Caco-2 (cell line): ENCODE measurements at regions not wholly inside any gene's neighbourhood (a gene's known extent, or its start where the extent isn't known, plus 50 kb on each side); places are given as distances from the start of the nearest gene placed in this dataset.

ENCODE experiments used
- BruUV-seq: library from RNA; stranded (reverse); fragments of 400-500 nt; replicated peaks from 2 replicates; lab custom pipeline; 2021; lab: Mats Ljungman, UMichigan
- CTCF ChIA-PET: fragments of 300-600 bp; sonication (Branson Sonifier 250); formaldehyde crosslinking; loops from one replicate; lab custom pipeline; 2022; ENCODE audit warnings: antibody characterized with exemption; lab: Charles Lee
- POLR2A ChIA-PET: fragments of 300-600 bp; sonication (Branson Sonifier 250); formaldehyde crosslinking; loops from one replicate; lab custom pipeline; 2022; ENCODE audit warnings: antibody characterized with exemption; lab: Charles Lee
- DNase-seq, 2 experiments: peaks; one replicate each; pipeline versions ENCODE4 v3.0.0 to v3.0.0-alpha.2; 2020 to 2022
- H3K27me3 ChIP-seq: replicated peaks from 2 replicates; pipeline ENCODE4 v1.6.0; 2011; ENCODE audit warnings: low read length; ENCODE audit not compliant: control insufficient read depth, insufficient read depth
- H3K36me3 ChIP-seq: 2 replicates; pipeline ENCODE4 v1.5.1; 2011; ENCODE audit warnings: low read length; ENCODE audit not compliant: control insufficient read depth, insufficient read depth
- H3K4me1 ChIP-seq: fragments of 250-450 bp; sonication (Bioruptor Pico); 2 replicates; pipeline ENCODE4 v1.5.1; 2020; ENCODE audit warnings: mild to moderate bottlenecking
- H3K4me3 ChIP-seq: 2 replicates; pipeline ENCODE4 v1.5.1; 2011; ENCODE audit warnings: low read depth, mild to moderate bottlenecking, control low read depth, low read length
- H3K9me3 ChIP-seq: fragments of 250-450 bp; sonication (Bioruptor Pico); 2 replicates; pipeline ENCODE4 v1.5.1; 2020; ENCODE audit warnings: mild to moderate bottlenecking, moderate library complexity
- H3K27ac Mint-ChIP-seq: one replicate; pipeline ENCODE4 v1.8.0; 2022; ENCODE audit warnings: mixed read lengths; ENCODE audit not compliant: unreplicated experiment
- H3K27me3 Mint-ChIP-seq: one replicate; pipeline ENCODE4 v1.8.0; 2022; ENCODE audit warnings: mixed read lengths; ENCODE audit not compliant: insufficient read depth, unreplicated experiment
- H3K36me3 Mint-ChIP-seq: one replicate; pipeline ENCODE4 v1.8.0; 2022; ENCODE audit warnings: mild to moderate bottlenecking, mixed read lengths; ENCODE audit not compliant: insufficient read depth, unreplicated experiment
- H3K4me1 Mint-ChIP-seq: one replicate; pipeline ENCODE4 v1.8.0; 2022; ENCODE audit warnings: low read depth, mixed read lengths; ENCODE audit not compliant: unreplicated experiment
- H3K4me3 Mint-ChIP-seq: one replicate; pipeline ENCODE4 v1.8.0; 2022; ENCODE audit warnings: mild to moderate bottlenecking, moderate library complexity, mixed read lengths; ENCODE audit not compliant: unreplicated experiment
- H3K9me3 Mint-ChIP-seq: one replicate; pipeline ENCODE4 v1.8.0; 2022; ENCODE audit warnings: mixed read lengths; ENCODE audit not compliant: unreplicated experiment
- intact Hi-C: fragments of 100-400 bp; cut with micrococcal nuclease; formaldehyde crosslinking; loops from one replicate; pipeline ENCODE4 v1.10.0; 2022; ENCODE audit not compliant: unreplicated experiment
- TF ChIP-seq, protein P1 (sequence below), 2 experiments: fragments of 200-600 bp in 1 of 2; IDR thresholded peaks; 1 replicate in 1 of 2; 2 replicates in 1 of 2; pipeline versions ENCODE4 v1.5.1 to v1.8.0; 2011 to 2022; ENCODE audit warnings: antibody characterized with exemption in 1 of 2, control low read depth in 1 of 2, inconsistent platforms in 1 of 2, low read depth in 1 of 2, low read length in 1 of 2, mild to moderate bottlenecking in 1 of 2, moderate library complexity in 1 of 2; ENCODE audit not compliant: insufficient read depth in 1 of 2, severe bottlenecking in 1 of 2, unreplicated experiment in 1 of 2

DNA sequence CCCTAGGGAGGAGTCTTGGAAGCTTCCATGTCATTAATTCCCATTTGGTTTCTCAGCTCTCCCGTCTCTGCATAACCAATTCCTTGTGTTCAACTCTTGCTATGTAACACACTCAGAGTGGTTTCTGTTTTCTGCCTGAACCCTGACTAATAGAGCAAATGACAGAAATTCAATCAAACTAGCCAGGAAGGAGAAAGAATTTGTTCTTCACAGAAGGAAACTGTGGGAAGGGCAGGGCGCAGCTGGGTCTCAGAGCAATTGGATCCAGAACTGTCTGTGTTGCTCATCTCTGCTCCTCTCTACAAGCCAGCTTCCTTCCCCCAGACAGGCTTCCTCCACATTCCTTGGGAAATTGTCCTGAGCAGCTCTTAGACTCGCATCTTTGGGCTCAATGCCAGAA is 269.8 kb downstream of the TNS1 start:
- intact Hi-C loops, result no loop called here
- Mint-ChIP-seq H3K36me3 (no peaks in the 10 kb centered on the region), H3K27me3 (peaks cover 21% of the 10 kb centered on the region), H3K9me3 (no peaks in the 10 kb centered on the region), H3K4me3 (no peak overlapping the region), H3K27ac (no peak overlapping the region), H3K4me1 (no peaks in the 10 kb centered on the region)
- Histone ChIP-seq H3K36me3 (no peaks in the 10 kb centered on the region), H3K27me3 (peaks cover 3% of the 10 kb centered on the region), H3K4me1 (no peaks in the 10 kb centered on the region), H3K9me3 (no peaks in the 10 kb centered on the region; the same call in 1 of the 2 replicates), H3K4me3 (no peak overlapping the region)
- CTCF ChIA-PET, result no interaction called here
- POLR2A ChIA-PET, result no interaction called here
- TF ChIP-seq, protein P1, sequence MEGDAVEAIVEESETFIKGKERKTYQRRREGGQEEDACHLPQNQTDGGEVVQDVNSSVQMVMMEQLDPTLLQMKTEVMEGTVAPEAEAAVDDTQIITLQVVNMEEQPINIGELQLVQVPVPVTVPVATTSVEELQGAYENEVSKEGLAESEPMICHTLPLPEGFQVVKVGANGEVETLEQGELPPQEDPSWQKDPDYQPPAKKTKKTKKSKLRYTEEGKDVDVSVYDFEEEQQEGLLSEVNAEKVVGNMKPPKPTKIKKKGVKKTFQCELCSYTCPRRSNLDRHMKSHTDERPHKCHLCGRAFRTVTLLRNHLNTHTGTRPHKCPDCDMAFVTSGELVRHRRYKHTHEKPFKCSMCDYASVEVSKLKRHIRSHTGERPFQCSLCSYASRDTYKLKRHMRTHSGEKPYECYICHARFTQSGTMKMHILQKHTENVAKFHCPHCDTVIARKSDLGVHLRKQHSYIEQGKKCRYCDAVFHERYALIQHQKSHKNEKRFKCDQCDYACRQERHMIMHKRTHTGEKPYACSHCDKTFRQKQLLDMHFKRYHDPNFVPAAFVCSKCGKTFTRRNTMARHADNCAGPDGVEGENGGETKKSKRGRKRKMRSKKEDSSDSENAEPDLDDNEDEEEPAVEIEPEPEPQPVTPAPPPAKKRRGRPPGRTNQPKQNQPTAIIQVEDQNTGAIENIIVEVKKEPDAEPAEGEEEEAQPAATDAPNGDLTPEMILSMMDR (IDR thresholded peaks at IDR 0.05; ENCODE audit: insufficient read depth in 1 of 2, low read depth in 1 of 2, low read length in 1 of 2, severe bottlenecking in 1 of 2, unreplicated experiment in 1 of 2), result no peak
- BruUV-seq, result no TSS peak
- no peak for DNase-seq

DNA sequence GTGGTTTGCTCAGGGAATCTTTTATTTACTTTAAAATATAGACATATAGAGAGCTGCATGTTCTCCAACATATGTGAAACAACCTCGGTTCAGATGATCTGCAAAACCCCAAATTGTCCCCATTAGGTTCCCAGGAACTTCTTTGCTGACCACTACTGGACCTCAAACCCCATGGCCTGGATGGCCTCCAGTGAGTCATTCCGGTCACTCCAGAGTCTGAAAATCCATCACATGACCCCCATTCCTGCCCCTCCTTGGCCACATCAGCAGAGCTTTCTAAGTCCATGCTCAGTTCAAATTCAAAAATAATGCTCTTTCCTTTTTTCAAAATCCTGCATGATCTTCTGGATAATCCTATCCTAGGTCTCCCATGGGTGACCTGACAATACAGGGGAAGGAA is 271.0 kb downstream of the TNS1 start:
- Histone ChIP-seq H3K4me3 (no peak overlapping the region), H3K36me3 (no peaks in the 10 kb centered on the region), H3K9me3 (no peaks in the 10 kb centered on the region; the same call in 1 of the 2 replicates), H3K27me3 (peaks cover 3% of the 10 kb centered on the region), H3K4me1 (no peaks in the 10 kb centered on the region)
- intact Hi-C loops, result no loop called here
- Mint-ChIP-seq H3K4me3 (no peak overlapping the region), H3K9me3 (no peaks in the 10 kb centered on the region), H3K27ac (no peak overlapping the region), H3K36me3 (no peaks in the 10 kb centered on the region), H3K27me3 (peaks cover 21% of the 10 kb centered on the region), H3K4me1 (no peaks in the 10 kb centered on the region)
- CTCF ChIA-PET, result no interaction called here
- TF ChIP-seq, protein P1 (IDR thresholded peaks at IDR 0.05; ENCODE audit: insufficient read depth in 1 of 2, low read depth in 1 of 2, low read length in 1 of 2, severe bottlenecking in 1 of 2, unreplicated experiment in 1 of 2), result no peak
- no TSS peak for BruUV-seq
- no peak for DNase-seq
- POLR2A ChIA-PET, result no interaction called here

DNA sequence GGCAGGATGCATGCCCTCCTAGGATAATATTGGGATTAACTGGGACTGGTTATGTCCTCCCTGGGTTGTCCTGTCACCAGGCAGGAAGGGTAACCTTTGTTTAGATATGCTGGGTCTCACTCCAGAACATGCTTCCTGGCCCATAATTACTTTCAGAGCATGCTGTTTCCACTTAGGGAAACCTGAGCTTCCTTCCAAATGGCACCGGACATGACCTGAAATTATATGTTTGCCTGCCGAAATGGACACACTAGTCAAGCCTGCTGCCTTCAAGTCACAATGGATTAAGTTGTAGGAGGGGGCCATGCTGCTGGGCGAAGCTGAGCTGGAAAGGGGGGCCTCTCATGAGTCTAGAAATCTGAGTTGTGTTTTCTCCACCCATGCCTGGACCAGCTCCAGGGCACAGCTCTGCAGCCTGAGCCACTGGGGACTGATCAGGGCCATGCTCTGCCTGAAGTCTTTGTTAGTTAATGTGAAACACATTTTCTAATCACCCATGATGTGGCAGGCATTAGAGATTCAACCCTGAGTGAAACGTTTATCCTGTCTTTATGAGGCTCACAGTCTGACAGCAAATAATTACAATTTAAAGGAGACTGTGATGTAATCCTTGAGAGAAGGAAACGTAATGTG is 273.3 kb downstream of the TNS1 start:
- no TSS peak for BruUV-seq
- Mint-ChIP-seq H3K36me3 (no peaks in the 10 kb centered on the region), H3K9me3 (no peaks in the 10 kb centered on the region), H3K27ac (no peak overlapping the region), H3K27me3 (peaks cover 16% of the 10 kb centered on the region), H3K4me3 (no peak overlapping the region), H3K4me1 (no peaks in the 10 kb centered on the region)
- no peaks in the 10 kb centered on the region for H3K9me3 ChIP-seq
- CTCF ChIA-PET, result no interaction called here
- peaks cover 3% of the 10 kb centered on the region for H3K27me3 ChIP-seq
- no peaks in the 10 kb centered on the region for H3K36me3 ChIP-seq
- no peak for DNase-seq
- H3K4me3 ChIP-seq, result no peak overlapping the region
- intact Hi-C loops, result no loop called here
- TF ChIP-seq, protein P1 (IDR thresholded peaks at IDR 0.05; ENCODE audit: insufficient read depth in 1 of 2, low read depth in 1 of 2, low read length in 1 of 2, severe bottlenecking in 1 of 2, unreplicated experiment in 1 of 2), result no peak
- POLR2A ChIA-PET, result no interaction called here
- H3K4me1 ChIP-seq, result no peaks in the 10 kb centered on the region
